Gastroesophageal sphincter (tissue), 3 donors: ENCODE measurements at regions not wholly inside any gene's neighbourhood (a gene's known extent, or its start where the extent isn't known, plus 50 kb on each side); places are given as distances from the start of the nearest gene placed in this dataset.

Experiments
- EP300 ChIP-seq: sonication (generic); formaldehyde crosslinking; IDR thresholded peaks from one replicate; pipeline ENCODE4 v1.6.1; 2017; ENCODE audit warnings: antibody characterized with exemption, mild to moderate bottlenecking
- POLR2A ChIP-seq, 2 donors: fragments of 450-650 bp; IDR thresholded peaks; one replicate each; pipeline ENCODE4 v1.6.1; 2017; ENCODE audit warnings: antibody characterized with exemption in 2 of 2, mild to moderate bottlenecking in 2 of 2, moderate library complexity in 1 of 2
- POLR2AphosphoS5 ChIP-seq: sonication (generic); formaldehyde crosslinking; IDR thresholded peaks from one replicate; pipeline ENCODE4 v1.6.1; 2017; ENCODE audit warnings: antibody characterized with exemption
- TF ChIP-seq, protein P1 (sequence below), 4 experiments: fragments of 200-600 bp in 2 of 4; fragments of 450-650 bp in 2 of 4; sonication (generic) in 1 of 4; IDR thresholded peaks; one replicate each; pipeline ENCODE4 v1.5.1; 2017 to 2019; ENCODE audit warnings: antibody characterized with exemption in 4 of 4, mild to moderate bottlenecking in 2 of 4, moderate library complexity in 2 of 4

DNA sequence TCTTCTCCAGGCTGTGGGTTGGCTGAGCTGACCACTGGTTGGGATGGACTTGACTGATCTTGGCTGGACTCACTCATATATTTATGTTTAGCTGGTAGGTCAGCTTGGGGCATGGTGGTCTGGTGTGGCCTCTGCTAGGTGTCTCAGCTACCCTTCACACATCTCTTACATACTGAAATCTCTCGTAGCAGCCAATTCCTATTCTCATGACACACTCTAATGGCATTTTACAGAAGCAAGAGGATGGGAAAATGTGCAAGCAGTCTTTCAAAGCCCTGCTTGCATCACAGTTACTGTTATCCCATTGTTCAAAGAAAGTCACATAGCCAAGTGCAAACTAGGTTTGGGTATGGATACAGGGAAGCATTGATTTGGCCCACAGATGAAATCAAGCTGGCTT, 55.5 kb upstream of the PCDH18 start:
- no peak for TF ChIP-seq EP300
- TF ChIP-seq, protein P1, sequence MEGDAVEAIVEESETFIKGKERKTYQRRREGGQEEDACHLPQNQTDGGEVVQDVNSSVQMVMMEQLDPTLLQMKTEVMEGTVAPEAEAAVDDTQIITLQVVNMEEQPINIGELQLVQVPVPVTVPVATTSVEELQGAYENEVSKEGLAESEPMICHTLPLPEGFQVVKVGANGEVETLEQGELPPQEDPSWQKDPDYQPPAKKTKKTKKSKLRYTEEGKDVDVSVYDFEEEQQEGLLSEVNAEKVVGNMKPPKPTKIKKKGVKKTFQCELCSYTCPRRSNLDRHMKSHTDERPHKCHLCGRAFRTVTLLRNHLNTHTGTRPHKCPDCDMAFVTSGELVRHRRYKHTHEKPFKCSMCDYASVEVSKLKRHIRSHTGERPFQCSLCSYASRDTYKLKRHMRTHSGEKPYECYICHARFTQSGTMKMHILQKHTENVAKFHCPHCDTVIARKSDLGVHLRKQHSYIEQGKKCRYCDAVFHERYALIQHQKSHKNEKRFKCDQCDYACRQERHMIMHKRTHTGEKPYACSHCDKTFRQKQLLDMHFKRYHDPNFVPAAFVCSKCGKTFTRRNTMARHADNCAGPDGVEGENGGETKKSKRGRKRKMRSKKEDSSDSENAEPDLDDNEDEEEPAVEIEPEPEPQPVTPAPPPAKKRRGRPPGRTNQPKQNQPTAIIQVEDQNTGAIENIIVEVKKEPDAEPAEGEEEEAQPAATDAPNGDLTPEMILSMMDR (IDR thresholded peaks at IDR 0.05): no peak
- TF ChIP-seq POLR2A (IDR thresholded peaks at IDR 0.05): no peak
- TF ChIP-seq POLR2AphosphoS5: no peak
